K562 (cell line): ENCODE measurements at regions not wholly inside any gene's neighbourhood (a gene's known extent, or its start where the extent isn't known, plus 50 kb on each side); places are given as distances from the start of the nearest gene placed in this dataset.

ENCODE experiments used
- ATF7 ChIP-seq: fragments of 450-650 bp; IDR thresholded peaks from 2 replicates; pipeline ENCODE4 v1.7.1; 2014; ENCODE audit warnings: mild to moderate bottlenecking, moderate library complexity
- BHLHE40 ChIP-seq: IDR thresholded peaks from 2 replicates; pipeline ENCODE4 v1.6.1; 2011; ENCODE audit warnings: low read length, improper control_type of control experiment
- CCAR2 ChIP-seq: fragments of 200-400 bp; formaldehyde crosslinking; IDR thresholded peaks from 2 replicates; pipeline ENCODE4 v1.6.1; 2017; ENCODE audit warnings: mild to moderate bottlenecking, low read depth, low read length
- FOXK2 ChIP-seq, 2 experiments: fragments of 450-650 bp; IDR thresholded peaks in 1 of 2; conservative IDR thresholded peaks in 1 of 2; 2 replicates each; pipeline ENCODE4 v1.6.1; 2016; ENCODE audit warnings: low read depth in 2 of 2, mild to moderate bottlenecking in 1 of 2
- FOXP1 ChIP-seq: sonication (generic); formaldehyde crosslinking; IDR thresholded peaks from 2 replicates; pipeline ENCODE4 v1.8.0; 2022; ENCODE audit warnings: mild to moderate bottlenecking, missing genetic modification reagents
- JUND ChIP-seq, 2 experiments: IDR thresholded peaks; 2 replicates in 1 of 2; 3 replicates in 1 of 2; pipeline ENCODE4 v1.6.1; 2011; ENCODE audit warnings: borderline replicate concordance in 2 of 2, low read depth in 2 of 2, low read length in 2 of 2, improper control_type of control experiment in 1 of 2, missing biosample characterization in 1 of 2, missing genetic modification characterization in 1 of 2, missing genetic modification reagents in 1 of 2
- KAT7 ChIP-seq: sonication (generic); formaldehyde crosslinking; IDR thresholded peaks from 2 replicates; pipeline ENCODE4 v1.8.0; 2022; ENCODE audit warnings: missing genetic modification reagents, mild to moderate bottlenecking, borderline replicate concordance
- MAFK ChIP-seq: IDR thresholded peaks from 2 replicates; pipeline ENCODE4 v1.6.1; 2011; ENCODE audit warnings: low read length, improper control_type of control experiment
- NR2C2 ChIP-seq, 2 experiments: fragments of 200-800 bp in 1 of 2; sonication (Bioruptor generic) in 1 of 2; sonication (generic) in 1 of 2; formaldehyde crosslinking in 1 of 2; IDR thresholded peaks; 2 replicates each; pipeline versions ENCODE4 v1.6.1 to v1.8.0; 2016 to 2022; ENCODE audit warnings: mild to moderate bottlenecking in 1 of 2, missing compliant biosample characterization in 1 of 2, missing genetic modification characterization in 1 of 2, missing genetic modification reagents in 1 of 2
- NUFIP1 ChIP-seq: fragments of 450-650 bp; IDR thresholded peaks from 2 replicates; pipeline ENCODE4 v1.6.1; 2018; ENCODE audit not compliant: partially characterized antibody
- RNF2 ChIP-seq: sonication (generic); IDR thresholded peaks from 2 replicates; pipeline ENCODE4 v1.6.1; 2016
- SMAD3 ChIP-seq: fragments of 450-650 bp; formaldehyde crosslinking; conservative IDR thresholded peaks from 2 replicates; pipeline ENCODE4 v1.4.0; 2020; ENCODE audit warnings: mild to moderate bottlenecking
- TAL1 ChIP-seq: fragments of 450-650 bp; IDR thresholded peaks from 2 replicates; pipeline ENCODE4 v1.6.1; 2016; ENCODE audit warnings: mild to moderate bottlenecking
- XRCC5 ChIP-seq: fragments of 200-400 bp; formaldehyde crosslinking; IDR thresholded peaks from 2 replicates; pipeline ENCODE4 v1.6.1; 2017; ENCODE audit warnings: low read depth, mild to moderate bottlenecking, low read length
- ZNF224 ChIP-seq: sonication (generic); formaldehyde crosslinking; IDR thresholded peaks from 2 replicates; pipeline ENCODE4 v1.8.0; 2022; ENCODE audit warnings: mild to moderate bottlenecking, missing genetic modification reagents
- TF ChIP-seq, protein P1 (sequence below): fragments of 250-450 bp; sonication (Bioruptor Pico); IDR thresholded peaks from 2 replicates; pipeline ENCODE4 v1.5.0; 2020; ENCODE audit warnings: mild to moderate bottlenecking, borderline replicate concordance
- TF ChIP-seq, protein P2 (sequence below): fragments of 250-450 bp; sonication (Bioruptor Pico); IDR thresholded peaks from 2 replicates; pipeline ENCODE4 v1.6.1; 2021; ENCODE audit warnings: mild to moderate bottlenecking
- TF ChIP-seq, protein P3 (sequence below): fragments of 250-450 bp; sonication (Bioruptor Pico); IDR thresholded peaks from 2 replicates; pipeline ENCODE4 v1.8.0; 2021; ENCODE audit warnings: moderate library complexity, mild to moderate bottlenecking, inconsistent platforms
- TF ChIP-seq, protein P4 (sequence below), 2 experiments: fragments of 450-650 bp in 1 of 2; sonication (generic) in 1 of 2; formaldehyde crosslinking in 1 of 2; IDR thresholded peaks in 1 of 2; conservative IDR thresholded peaks in 1 of 2; 2 replicates each; pipeline versions ENCODE4 v1.6.1 to v1.8.1; 2016 to 2023; ENCODE audit warnings: mild to moderate bottlenecking in 2 of 2, moderate library complexity in 2 of 2, inconsistent platforms in 1 of 2, missing genetic modification reagents in 1 of 2

DNA sequence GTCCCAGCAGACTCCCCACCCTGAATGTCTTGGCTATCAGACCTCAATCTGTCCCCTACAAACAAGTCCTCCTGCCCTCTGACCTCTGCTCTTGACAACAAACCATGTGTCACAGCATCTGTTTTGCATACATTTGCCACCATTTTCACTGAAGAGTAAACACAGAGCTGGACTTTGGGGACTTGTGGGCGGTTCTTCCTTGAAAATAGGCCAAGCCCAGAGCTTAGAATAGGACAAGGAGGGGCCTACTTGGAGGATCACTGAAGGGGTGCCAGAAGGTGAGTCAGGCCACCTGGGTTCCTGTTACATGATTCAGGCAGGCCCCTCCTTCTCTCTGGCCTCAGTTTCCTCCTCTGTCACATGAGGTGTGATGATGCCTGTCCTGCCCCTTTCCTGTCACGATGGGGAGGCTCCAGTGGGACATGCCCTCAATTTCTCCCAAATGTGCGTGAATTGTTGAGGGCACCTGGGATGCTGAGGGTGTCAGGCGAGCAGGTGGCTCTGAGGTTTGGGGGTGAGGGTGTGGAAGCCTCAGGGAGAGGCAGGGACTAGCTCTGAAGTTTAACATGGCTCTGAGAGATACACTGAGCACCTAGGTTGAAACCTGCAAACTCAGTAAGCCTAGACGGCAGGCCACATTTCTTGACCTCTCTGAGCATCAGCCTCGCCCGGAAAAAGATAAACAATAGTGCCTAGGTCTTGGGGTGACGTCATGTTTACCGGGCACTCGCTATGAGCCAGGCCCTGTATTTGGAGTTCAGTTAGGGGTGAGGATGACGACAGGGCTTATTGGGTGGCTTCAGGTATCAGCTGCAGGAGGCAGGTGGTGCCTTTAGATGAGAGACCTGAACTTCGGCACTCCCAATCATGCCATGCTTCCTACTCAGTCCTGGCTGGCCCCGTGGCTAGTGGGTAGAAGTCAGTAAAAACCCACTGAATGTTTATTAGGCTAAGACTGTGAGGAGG lies 107.6 kb upstream of the PITX1 start (continued):
- TF ChIP-seq FOXK2 (conservative IDR thresholded peaks at IDR 0.05 in 1 of 2, IDR thresholded peaks at IDR 0.05 in 1 of 2; ENCODE audit: low read depth in 2 of 2) = peak in 1 of 2 experiments; percentile 21; a peak in 1 of 4 replicates
- TF ChIP-seq, protein P1, sequence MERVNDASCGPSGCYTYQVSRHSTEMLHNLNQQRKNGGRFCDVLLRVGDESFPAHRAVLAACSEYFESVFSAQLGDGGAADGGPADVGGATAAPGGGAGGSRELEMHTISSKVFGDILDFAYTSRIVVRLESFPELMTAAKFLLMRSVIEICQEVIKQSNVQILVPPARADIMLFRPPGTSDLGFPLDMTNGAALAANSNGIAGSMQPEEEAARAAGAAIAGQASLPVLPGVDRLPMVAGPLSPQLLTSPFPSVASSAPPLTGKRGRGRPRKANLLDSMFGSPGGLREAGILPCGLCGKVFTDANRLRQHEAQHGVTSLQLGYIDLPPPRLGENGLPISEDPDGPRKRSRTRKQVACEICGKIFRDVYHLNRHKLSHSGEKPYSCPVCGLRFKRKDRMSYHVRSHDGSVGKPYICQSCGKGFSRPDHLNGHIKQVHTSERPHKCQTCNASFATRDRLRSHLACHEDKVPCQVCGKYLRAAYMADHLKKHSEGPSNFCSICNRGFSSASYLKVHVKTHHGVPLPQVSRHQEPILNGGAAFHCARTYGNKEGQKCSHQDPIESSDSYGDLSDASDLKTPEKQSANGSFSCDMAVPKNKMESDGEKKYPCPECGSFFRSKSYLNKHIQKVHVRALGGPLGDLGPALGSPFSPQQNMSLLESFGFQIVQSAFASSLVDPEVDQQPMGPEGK = no peak
- no peak for TF ChIP-seq SMAD3 (CRISPR knock-in tag)
- TF ChIP-seq FOXP1 (CRISPR knock-in tag) = no peak
- TF ChIP-seq, protein P2, sequence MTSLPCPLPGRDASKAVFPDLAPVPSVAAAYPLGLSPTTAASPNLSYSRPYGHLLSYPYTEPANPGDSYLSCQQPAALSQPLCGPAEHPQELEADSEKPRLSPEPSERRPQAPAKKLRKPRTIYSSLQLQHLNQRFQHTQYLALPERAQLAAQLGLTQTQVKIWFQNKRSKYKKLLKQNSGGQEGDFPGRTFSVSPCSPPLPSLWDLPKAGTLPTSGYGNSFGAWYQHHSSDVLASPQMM (CRISPR knock-in tag) = no peak
- TF ChIP-seq XRCC5 = no peak
- TF ChIP-seq ZNF224 = no peak
- TF ChIP-seq TAL1 = no peak
- no peak for TF ChIP-seq KAT7 (CRISPR knock-in tag)
- TF ChIP-seq JUND (IDR thresholded peaks at IDR 0.05; ENCODE audit: borderline replicate concordance, low read depth, low read length) = peak; percentile 73
- TF ChIP-seq JUND (tag; IDR thresholded peaks at IDR 0.05; ENCODE audit: borderline replicate concordance, low read depth, low read length) = peak; percentile 38; the same call in 2 of the 3 replicates
- no peak for TF ChIP-seq BHLHE40
- no peak for TF ChIP-seq MAFK
- TF ChIP-seq NR2C2 (CRISPR knock-in tag; IDR thresholded peaks at IDR 0.05) = no peak
- peak; percentile 23; the same call in 1 of the 2 replicates for TF ChIP-seq NR2C2 (tag; IDR thresholded peaks at IDR 0.05)
- TF ChIP-seq, protein P3, sequence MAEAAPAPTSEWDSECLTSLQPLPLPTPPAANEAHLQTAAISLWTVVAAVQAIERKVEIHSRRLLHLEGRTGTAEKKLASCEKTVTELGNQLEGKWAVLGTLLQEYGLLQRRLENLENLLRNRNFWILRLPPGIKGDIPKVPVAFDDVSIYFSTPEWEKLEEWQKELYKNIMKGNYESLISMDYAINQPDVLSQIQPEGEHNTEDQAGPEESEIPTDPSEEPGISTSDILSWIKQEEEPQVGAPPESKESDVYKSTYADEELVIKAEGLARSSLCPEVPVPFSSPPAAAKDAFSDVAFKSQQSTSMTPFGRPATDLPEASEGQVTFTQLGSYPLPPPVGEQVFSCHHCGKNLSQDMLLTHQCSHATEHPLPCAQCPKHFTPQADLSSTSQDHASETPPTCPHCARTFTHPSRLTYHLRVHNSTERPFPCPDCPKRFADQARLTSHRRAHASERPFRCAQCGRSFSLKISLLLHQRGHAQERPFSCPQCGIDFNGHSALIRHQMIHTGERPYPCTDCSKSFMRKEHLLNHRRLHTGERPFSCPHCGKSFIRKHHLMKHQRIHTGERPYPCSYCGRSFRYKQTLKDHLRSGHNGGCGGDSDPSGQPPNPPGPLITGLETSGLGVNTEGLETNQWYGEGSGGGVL (CRISPR knock-in tag) = no peak
- TF ChIP-seq ATF7 = peak; percentile 89
- TF ChIP-seq NUFIP1 = no peak
- TF ChIP-seq CCAR2 = no peak
- TF ChIP-seq, protein P4, sequence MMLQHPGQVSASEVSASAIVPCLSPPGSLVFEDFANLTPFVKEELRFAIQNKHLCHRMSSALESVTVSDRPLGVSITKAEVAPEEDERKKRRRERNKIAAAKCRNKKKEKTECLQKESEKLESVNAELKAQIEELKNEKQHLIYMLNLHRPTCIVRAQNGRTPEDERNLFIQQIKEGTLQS (IDR thresholded peaks at IDR 0.05) = peak; percentile 91
- TF ChIP-seq, protein P4 (CRISPR knock-in tag; conservative IDR thresholded peaks at IDR 0.05) = no peak
- TF ChIP-seq RNF2 = no peak
